GM19455 (cell line): ENCODE measurements at regions not wholly inside any gene's neighbourhood (a gene's known extent, or its start where the extent isn't known, plus 50 kb on each side); places are given as distances from the start of the nearest gene placed in this dataset.
"Not testable (repeated sequence)": the region's sequence is repeated elsewhere in the genome, so short reads cannot be mapped to it uniquely, and the experiment has no call there.

Source experiments
- ATAC-seq: cut with Tn5 transposase; IDR thresholded peaks from one replicate; pipeline ENCODE4 v1.9.1; 2021; ENCODE audit not compliant: unreplicated experiment

DNA sequence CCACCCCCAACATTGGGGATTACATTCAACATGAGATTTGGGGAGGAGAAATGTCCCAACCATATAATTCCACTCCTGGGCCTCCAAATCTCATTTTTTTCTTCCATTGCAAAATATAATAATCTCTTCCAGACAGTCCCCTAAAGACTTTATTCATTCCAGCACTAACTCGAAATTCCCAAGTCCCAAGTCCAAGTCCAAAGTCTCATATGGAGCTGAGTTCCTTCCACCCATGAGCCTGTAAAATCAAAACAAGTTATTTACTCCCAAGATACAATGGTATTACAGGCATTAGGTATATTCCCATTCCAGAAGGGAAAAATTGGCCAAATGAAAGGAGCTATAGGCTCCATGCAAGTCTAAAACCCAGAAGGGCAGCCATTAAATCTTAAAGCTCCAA is 56.7 kb downstream of the P2RY1 start:
- ATAC-seq: no peak

DNA sequence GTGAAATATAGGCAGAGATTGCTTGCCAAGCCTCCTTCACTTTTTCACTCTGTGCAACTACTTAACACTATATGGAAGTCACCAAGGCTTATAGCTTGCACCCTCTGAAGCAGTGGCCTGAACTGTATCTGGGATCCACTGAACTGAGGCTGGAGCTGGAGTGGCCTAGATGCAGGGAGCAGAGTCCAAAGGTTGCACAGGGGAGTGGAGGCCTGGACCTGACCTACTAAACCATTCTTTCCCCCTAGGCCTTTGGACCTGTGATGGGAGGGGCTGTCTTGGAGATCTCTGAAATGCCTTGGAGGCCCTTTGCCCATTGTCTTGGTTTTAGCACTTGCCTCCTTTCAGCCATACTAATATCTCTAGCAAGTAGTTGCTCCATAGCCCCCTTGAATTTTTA is 57.5 kb downstream of the P2RY1 start:
- no peak for ATAC-seq

DNA sequence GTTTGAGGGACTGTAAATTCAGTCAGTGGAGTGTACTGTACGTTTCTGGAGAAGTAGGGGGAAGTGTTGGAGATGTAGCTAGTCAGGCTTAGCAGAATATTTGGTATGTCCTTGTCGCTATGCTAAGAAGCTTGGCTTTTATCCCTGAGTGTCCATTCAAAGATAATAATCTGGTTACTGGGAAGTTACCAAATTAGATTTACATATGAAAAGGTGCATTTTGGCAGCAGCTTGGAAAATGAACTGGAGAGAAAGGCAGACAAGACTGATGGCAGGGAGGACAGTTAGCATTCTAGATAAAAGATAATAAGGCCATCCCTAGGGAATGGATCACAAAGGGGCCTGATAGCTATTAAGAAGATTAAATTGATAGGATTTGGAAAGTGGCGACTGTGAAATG is 58.7 kb downstream of the P2RY1 start:
- ATAC-seq: no peak

DNA sequence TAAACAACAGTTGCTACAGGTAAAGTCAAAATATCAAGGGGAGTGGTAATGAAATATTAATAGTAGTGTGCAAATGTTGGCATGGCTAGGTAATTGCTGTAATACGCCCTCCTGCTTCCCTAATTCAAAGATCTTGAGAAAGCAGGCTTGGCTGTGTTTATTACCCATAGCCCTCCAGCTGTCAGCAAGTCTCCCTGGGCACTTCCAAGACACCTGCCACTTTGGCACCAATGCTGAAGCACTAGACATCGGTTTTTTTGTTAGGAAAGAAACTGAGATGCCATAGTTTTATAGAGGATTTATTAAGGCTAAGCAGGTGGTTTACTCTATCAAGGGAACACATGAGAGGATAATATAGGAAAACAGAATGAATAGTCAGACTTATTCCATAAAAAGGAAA is 64.4 kb downstream of the P2RY1 start:
- ATAC-seq: no peak

DNA sequence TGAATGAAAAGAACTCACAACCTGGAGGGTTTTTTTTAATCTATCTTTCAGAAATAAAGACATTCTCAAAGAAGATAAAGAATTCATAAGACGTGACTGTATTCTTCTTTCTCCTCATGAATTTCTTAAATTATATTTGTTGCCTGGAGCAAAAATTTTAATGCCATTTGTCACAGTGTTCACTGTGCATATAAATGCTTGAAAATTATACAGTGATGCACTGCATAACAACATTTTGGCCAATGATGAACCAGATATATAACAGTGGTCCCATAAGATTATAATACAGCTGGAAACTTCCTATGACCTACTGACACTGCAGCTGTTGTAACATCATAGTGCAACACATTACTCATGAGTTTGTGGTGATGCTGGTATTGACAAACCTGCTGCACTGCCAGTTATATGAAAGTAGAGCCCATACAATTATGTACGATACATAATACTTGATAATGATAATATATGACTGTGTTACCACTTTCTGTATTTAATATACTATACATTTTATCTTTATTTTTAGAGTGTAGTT is 67.3 kb downstream of the P2RY1 start:
- no peak for ATAC-seq

DNA sequence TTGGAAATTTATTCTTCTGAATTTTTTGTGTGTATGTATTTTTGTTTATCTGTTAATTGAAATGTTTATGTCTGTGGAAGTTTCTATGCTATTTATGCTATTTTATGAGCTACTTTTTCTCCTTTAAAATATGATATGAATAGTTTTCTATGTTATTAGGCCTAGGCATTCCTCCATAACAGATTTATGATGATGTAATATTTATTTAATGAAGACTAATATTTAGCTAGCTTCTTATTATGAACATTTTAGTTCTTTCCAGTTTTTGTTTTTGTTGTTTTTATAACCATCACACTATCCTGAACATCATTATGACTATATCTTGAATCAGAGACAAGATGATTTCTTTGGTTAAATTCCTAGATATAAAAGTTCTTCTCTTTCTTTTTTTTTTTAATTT is 70.7 kb downstream of the P2RY1 start:
- no peak for ATAC-seq

DNA sequence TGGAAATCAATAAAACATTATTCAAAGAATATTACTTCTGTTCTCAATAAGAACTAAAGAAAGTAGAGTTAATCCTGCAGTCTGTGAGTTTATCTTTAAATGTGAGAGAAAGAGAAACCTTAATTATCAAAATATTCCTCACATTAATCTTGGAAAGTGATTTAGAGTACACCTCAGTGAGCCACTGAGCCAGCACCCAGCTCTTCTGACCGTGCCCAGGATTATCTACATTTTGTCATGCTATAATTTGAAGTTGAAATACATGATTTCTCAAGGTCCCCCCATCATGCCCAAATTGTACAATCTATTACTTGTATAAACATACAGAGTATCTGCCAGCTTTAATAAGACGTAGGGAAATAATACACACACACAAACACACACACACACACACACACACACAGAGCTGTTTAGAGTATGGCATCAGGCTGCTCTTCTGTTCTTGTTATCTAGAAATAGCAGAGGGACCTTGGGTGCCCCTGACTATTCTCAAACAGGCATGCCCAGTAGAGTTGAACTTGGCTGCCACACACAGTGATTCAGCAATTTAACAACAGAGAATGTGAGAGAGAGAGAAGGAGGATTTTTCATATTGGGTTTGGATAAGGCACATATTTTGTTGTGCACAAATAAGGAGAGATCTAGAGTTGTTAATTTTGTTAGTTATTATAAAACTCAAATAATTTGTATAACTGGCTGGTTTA is 74.4 kb downstream of the P2RY1 start:
- ATAC-seq: no peak

DNA sequence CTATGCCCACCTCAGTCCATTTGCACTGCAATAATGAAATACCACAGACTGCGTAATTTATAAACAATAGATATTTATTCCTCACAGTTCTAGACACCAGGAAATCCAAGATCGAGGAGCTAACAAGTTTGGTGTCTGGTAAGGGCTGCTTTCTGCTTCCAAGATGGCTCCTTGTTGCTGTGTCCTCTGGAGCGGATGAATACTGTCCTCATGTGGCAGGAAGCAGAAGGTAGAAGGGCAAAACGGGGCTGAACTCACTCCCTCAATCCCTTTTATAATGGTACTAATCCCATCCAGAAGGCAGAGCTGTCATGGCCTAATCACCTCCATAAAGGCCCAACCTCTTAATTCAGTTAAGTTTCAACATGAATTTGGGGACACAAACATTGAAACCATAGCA is 75.3 kb downstream of the P2RY1 start:
- no peak for ATAC-seq

DNA sequence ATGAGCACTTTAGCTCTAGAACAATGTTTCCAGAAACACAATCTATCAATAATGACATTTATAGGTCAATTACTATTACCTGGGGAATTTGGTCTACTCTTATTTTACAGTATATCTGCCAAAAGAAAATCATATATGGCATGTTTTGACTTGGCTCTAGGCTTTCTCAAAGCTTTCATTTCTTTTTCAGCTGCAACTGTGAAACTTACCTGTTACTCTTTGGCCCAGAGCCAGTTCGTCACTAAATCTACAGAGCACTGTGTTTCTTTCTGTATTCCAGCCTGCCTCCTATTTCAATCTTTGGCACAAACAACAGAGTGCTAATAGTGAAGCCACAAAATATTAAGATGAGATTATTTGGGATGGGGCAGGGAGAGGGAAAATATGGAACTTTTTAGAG is 76.0 kb downstream of the P2RY1 start:
- ATAC-seq: no peak

DNA sequence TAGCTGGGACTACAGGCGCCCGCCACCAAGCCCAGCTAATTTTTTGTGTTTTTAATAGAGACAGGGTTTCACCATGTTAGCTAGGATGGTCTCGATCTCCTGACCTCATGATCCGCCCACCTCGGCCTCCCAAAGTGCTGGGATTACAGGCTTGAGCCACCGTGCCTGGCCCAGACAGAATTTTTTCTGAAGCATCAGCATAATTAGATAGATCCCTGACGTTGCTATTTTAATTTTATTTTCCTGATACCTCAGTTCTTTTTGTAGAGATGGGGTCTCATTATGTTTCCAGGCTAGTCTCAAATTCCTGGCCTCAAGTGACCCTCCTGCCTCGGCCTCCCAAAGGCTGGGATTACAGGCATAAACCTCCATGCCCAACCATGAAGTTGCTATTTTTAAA is 79.8 kb downstream of the P2RY1 start:
- not testable (repeated sequence) for ATAC-seq

DNA sequence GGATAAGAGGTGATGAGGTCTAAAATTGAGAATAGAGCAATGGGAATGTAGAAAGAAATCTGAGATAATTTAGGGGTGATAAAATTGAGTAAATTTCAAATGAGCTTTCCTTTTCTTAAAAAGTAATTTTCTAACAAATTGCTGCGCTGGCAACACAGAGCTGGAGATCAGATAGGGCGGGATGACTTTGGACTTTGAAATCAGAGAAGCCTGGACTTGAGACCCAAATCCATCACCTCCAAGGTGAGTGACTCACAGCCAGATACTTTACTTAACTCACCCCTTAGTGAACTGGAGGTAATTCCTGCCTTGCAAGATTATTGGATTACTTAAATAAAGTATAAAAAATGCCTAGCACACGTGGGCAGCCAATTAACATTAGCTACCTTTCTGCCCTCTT is 80.8 kb downstream of the P2RY1 start:
- ATAC-seq: no peak

DNA sequence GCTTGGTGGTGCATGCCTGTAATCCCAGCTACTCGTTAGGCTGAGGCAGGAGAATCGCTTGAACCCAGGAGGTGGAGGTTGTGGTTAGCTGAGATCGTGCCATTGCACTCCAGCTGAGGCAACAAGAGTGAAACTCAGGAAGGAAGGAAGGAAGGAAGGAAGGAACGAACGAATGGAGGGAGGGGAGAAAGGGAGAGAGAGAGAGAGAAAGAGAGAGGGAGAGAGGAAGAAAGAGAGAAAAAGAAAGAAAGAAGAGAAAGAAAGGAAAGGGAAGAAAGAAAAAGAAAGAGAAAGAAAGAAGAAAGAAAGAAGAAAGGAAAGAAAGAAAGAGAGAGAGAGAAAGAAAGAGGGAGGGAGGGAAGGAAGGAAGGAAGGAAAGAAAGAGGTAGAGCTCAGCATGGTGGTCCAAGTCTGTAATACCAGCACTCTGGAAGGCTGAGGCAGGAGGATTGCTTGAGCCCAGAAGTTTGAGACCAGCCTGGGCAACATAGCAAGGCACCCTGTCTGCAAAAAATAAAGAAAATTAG is 81.9 kb downstream of the P2RY1 start:
- ATAC-seq: no peak

DNA sequence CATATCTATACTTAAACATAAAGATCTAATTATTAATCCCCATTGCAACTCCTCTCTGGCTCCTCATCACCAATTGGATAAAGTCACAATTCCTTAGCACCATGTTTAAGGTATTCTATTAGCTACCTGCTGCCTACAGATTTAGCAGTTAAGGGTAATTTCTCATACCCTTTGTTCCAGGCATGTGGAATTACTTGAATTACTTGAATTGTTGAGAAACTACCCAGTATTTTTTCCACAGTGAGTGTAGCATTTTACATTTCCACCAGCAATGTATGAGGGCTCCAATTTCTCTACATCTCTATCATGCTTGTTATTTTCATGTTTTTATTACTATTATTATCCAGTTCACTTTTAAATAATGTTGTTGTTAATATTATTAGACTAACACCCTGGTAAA is 86.4 kb downstream of the P2RY1 start:
- no peak for ATAC-seq

DNA sequence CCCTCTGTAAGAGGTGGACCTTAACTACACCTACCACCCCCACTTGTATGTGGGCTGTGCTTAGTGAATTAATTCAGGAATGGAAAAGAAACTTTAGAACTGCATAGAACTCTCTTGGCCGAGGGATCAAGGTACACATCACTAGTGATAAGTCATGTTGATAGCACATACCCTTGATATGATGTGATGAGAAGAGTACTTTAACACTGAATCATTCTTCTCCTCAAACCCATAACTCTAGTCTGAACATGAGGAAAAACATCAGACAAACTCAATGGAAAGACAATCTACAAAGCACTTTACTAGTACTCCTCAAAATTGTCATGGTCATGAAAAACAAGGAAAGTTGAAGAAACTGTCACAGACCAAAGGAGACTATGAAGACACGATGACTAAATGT is 87.6 kb downstream of the P2RY1 start:
- no peak for ATAC-seq

DNA sequence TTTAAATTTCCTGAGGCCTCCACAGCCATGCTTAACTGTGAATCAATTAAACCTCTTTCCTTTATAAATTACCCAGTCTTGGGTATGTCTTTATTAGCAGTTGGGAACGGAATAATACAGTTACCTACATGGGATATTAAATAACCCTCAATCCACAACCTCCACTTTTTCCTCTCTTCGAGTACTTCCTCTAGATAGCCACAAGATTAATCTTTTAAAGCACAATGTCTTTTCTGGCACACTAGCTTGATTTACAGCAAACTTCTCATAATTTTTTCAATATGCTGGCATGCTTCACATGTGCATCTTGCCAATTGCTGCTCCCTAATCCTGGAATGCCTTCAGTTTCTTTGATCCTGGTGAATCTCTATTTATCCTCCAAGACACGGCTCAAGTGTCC is 92.2 kb downstream of the P2RY1 start:
- no peak for ATAC-seq

DNA sequence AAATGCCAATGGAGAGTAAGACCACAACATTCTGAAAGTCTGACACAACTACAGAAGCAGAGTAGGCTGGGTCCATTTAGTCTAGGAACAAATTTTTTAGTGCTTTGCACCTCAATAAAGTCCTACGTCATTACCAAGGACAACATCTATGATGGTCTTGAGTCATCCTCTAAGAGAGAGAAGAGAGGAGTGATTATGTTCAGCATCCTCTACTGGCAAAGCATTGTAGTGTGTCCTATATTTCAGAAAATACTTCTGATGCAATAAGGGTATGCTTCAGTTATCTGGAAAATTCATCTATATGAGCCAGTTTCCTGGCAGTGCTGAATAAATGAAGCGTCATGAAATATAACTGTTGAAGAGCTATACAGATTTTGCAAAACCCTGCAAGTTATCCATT is 95.6 kb downstream of the P2RY1 start:
- no peak for ATAC-seq

DNA sequence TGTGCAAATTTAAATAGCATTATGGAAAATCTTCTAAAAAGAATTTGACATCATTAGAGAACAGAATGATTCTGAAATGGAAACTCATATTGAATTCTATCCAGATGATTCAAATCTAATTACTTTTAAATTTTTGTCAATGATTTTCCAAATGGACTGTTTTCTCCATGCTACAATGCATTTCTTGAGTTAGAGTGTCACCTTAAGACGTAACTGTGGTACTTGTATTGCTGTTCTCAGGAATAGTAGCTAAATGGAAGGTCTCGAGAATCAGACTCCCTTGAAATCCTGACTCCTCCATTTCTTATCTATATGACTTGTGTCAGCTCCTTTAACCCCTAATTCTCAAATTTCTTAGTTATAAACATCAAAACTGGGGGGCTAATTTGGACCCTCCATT is 102.3 kb downstream of the P2RY1 start:
- ATAC-seq: no peak

DNA sequence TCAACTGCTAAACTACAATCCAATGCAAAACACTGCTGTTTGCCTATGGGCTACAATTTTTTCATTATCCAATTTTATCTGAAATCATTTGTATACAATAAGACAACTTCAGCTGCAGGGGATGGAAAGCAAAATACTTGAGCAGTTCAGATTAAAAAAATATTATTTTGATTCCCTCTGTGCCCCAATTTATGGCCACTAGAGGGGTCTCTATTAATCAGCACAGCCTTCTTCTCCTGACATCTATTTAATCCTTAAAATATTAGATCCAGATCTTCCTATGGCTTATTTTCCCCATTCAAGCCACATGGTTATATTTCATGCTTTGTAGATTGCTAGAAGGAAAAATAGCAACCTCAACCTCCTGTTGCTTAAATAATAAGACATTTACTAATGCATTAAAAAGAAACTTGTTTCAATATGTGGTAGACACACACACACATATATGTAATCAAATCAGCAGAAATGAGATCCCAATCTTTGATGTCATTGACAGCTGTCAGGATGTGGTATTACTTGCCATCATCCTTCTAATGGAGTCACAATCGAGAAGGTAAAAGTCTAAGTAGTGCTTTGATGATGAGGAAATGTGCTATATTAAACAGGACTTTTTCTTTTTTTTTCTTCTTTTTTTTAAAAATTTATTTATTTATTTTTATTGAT is 104.2 kb downstream of the P2RY1 start:
- no peak for ATAC-seq

DNA sequence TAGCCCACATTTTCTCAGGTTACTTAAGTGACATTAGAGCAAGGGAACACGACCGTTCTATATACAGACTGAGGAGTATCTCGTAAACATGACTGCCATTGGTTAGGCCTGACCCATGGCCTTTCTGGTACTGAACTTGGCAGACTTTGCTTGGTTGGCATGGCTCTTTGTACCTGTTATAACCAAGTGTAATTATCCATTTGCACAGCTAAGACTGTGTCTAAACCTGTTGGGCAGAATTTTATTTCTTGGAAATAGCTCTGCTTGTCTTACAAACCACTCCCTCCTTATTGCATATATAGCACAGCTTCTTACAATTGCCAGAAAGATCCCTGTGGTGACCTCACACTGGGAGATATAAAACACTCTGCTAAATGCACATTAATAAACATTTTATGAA is 106.9 kb downstream of the P2RY1 start:
- no peak for ATAC-seq

DNA sequence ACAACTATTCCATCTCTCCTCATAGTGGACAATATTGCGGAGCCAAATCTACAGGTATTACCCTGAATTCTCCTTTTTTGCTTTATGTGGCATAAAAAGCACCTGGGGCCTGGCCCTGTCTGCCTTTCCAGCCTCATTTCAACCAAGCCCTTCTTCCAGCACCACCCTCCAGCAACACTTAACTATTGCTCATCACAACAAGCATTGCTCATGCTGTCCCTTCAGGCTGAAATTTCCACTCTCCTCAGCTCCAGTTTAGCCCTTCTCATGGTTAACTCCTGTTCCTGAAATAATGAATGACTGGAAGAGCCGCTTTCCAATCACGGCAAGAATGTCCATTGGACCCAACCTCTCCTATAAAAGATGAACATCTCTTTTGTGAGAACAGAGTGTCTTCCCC is 107.4 kb downstream of the P2RY1 start:
- no peak for ATAC-seq

DNA sequence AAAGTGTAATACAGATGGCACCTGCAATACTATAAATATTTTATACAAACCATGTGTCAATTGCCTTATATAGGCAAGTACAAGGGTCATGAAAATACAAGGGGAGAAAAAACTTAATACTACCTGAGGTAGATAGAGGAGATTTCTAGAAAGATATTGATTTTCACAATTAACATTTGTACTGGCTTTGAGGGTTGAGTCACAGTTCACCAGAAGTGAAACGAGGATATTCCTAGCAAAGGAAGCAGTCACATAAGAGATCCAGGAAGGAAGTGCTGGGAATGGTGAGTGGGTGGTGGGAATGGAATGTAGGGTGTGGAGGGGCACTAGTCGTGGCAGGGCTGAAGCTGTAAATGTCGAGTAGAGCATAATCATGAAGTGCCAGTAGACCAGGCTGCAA is 108.7 kb downstream of the P2RY1 start:
- ATAC-seq: no peak

DNA sequence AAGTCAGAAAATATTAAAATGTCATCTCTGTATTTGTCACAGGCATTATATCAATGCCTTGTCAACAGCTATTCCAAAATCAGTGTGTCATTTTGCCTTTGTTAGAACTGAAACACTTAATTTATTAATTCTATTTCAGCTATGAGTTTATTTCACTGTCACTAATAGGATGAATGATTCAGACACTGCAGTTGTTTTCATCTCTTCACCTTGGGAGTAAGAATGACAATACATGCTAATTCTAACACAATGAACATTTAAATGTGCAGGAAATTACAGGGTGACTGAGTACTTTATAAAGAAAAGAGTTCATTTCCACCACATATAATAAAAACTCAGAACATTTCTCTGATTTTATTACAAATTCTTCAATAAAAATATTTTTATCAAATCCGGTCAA is 109.7 kb downstream of the P2RY1 start:
- ATAC-seq: no peak

DNA sequence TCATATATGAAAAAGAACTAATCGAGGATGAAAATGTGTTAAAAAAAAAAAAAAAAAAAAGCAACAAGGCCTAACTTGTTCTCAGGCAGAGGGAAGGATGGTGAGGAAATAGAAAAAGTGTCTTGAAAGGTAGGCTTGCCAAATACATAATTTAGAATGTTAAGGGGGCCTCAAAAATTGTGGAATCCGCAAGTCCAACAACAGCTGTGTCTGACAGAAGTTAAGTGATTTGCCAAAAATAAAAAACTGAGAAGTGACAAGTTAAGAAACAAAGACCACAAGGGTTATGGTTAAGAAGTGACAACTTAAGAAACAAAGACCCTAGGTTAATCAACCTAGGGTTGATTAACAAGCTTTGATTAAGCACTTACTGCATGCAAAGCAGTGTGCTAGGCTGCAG is 110.6 kb downstream of the P2RY1 start:
- no peak for ATAC-seq
